WTC11 (cell line): ENCODE measurements at regions not wholly inside any gene's neighbourhood (a gene's known extent, or its start where the extent isn't known, plus 50 kb on each side); places are given as distances from the start of the nearest gene placed in this dataset.

Experiments
- ATAC-seq: fragments of 200-7000 bp; cut with Tn5 transposase; 2 replicates; pipeline ENCODE4 v1.10.0; 2021; ENCODE audit warnings: mild to moderate bottlenecking, moderate library complexity
- CTCF ChIA-PET: fragments of 300-600 bp; sonication (Branson Sonifier 250); formaldehyde crosslinking; loops from one replicate; lab custom pipeline; 2021; ENCODE audit warnings: antibody characterized with exemption; lab: Charles Lee
- POLR2A ChIA-PET: fragments of 350-600 bp; sonication (Branson Sonifier 250); formaldehyde crosslinking; loops from one replicate; lab custom pipeline; 2021; ENCODE audit warnings: antibody characterized with exemption; lab: Charles Lee
- DNase-seq: peaks from one replicate; pipeline ENCODE4 v3.0.0; 2021; ENCODE audit warnings: low spot score
- H3K27ac Mint-ChIP-seq: 2 replicates; pipeline ENCODE4 v1.8.0; 2021; ENCODE audit warnings: mixed read lengths
- H3K27me3 Mint-ChIP-seq: 2 replicates; pipeline ENCODE4 v1.8.0; 2021; ENCODE audit warnings: low read depth, mild to moderate bottlenecking, moderate library complexity, mixed read lengths
- H3K36me3 Mint-ChIP-seq: 2 replicates; pipeline ENCODE4 v1.8.0; 2021; ENCODE audit warnings: mixed read lengths
- H3K4me1 Mint-ChIP-seq: 2 replicates; pipeline ENCODE4 v1.8.0; 2022; ENCODE audit warnings: mixed read lengths
- H3K4me3 Mint-ChIP-seq: 2 replicates; pipeline ENCODE4 v1.8.0; 2021; ENCODE audit warnings: mild to moderate bottlenecking, moderate library complexity, mixed read lengths
- H3K9me3 Mint-ChIP-seq: 2 replicates; pipeline ENCODE4 v1.8.0; 2021; ENCODE audit warnings: mixed read lengths
- ATF6 ChIP-seq: sonication (generic); formaldehyde crosslinking; IDR thresholded peaks from 2 replicates; pipeline ENCODE4 v1.8.1; 2023; ENCODE audit warnings: mild to moderate bottlenecking, missing genetic modification reagents
- E2F1 ChIP-seq: sonication (generic); formaldehyde crosslinking; IDR thresholded peaks from 2 replicates; pipeline ENCODE4 v1.8.0; 2022; ENCODE audit warnings: mild to moderate bottlenecking, missing genetic modification reagents
- E2F5 ChIP-seq: sonication (generic); formaldehyde crosslinking; IDR thresholded peaks from 2 replicates; pipeline ENCODE4 v1.8.1; 2022; ENCODE audit warnings: mild to moderate bottlenecking, moderate library complexity, missing genetic modification reagents
- FOXK1 ChIP-seq: sonication (generic); formaldehyde crosslinking; IDR thresholded peaks from 2 replicates; pipeline ENCODE4 v1.8.0; 2022; ENCODE audit warnings: mild to moderate bottlenecking, moderate library complexity, missing genetic modification reagents
- FOXP4 ChIP-seq: sonication (generic); formaldehyde crosslinking; IDR thresholded peaks from 2 replicates; pipeline ENCODE4 v1.8.0; 2022; ENCODE audit warnings: mild to moderate bottlenecking, missing genetic modification reagents
- GTF2I ChIP-seq: fragments of 250-450 bp; sonication (Bioruptor Pico); conservative IDR thresholded peaks from 2 replicates; pipeline ENCODE4 v1.4.0; 2021; ENCODE audit warnings: mild to moderate bottlenecking
- HMGXB4 ChIP-seq: sonication (generic); formaldehyde crosslinking; IDR thresholded peaks from 2 replicates; pipeline ENCODE4 v1.8.1; 2023; ENCODE audit warnings: mild to moderate bottlenecking, moderate library complexity, missing genetic modification reagents
- KAT7 ChIP-seq: sonication (generic); formaldehyde crosslinking; IDR thresholded peaks from 2 replicates; pipeline ENCODE4 v1.8.1; 2023; ENCODE audit warnings: missing genetic modification reagents, mild to moderate bottlenecking, borderline replicate concordance
- STAT6 ChIP-seq: sonication (generic); formaldehyde crosslinking; conservative IDR thresholded peaks from 2 replicates; pipeline ENCODE4 v1.8.1; 2023; ENCODE audit warnings: mild to moderate bottlenecking, low read depth, missing genetic modification reagents, moderate library complexity
- USF2 ChIP-seq: sonication (generic); formaldehyde crosslinking; IDR thresholded peaks from 2 replicates; pipeline ENCODE4 v1.8.1; 2023; ENCODE audit warnings: mild to moderate bottlenecking, missing genetic modification reagents, moderate library complexity
- ZBTB43 ChIP-seq: sonication (generic); formaldehyde crosslinking; IDR thresholded peaks from 2 replicates; pipeline ENCODE4 v1.8.1; 2023; ENCODE audit warnings: mild to moderate bottlenecking, missing genetic modification reagents
- ZNF232 ChIP-seq: sonication (generic); formaldehyde crosslinking; IDR thresholded peaks from 2 replicates; pipeline ENCODE4 v1.8.0; 2022; ENCODE audit warnings: mild to moderate bottlenecking, missing genetic modification reagents
- ZNF263 ChIP-seq: sonication (generic); formaldehyde crosslinking; IDR thresholded peaks from 2 replicates; pipeline ENCODE4 v1.8.1; 2022; ENCODE audit warnings: low read depth, mild to moderate bottlenecking, moderate library complexity, missing genetic modification reagents
- ZNF512 ChIP-seq: sonication (generic); formaldehyde crosslinking; IDR thresholded peaks from 2 replicates; pipeline ENCODE4 v1.8.1; 2022; ENCODE audit warnings: missing genetic modification reagents, borderline replicate concordance

GRCh38 chr4:62513306-62513705 lies 1313.2 kb downstream of the ADGRL3 start (continued):
- no peak for TF ChIP-seq STAT6 (CRISPR knock-in tag)
- no peak for TF ChIP-seq GTF2I (CRISPR knock-in tag)
- no peak for TF ChIP-seq E2F1 (CRISPR knock-in tag)
- TF ChIP-seq FOXK1 (CRISPR knock-in tag), result no peak
- TF ChIP-seq USF2 (CRISPR knock-in tag), result no peak
- no peak for TF ChIP-seq FOXP4 (CRISPR knock-in tag)
- no peak for TF ChIP-seq ZNF232
- no peak for TF ChIP-seq HMGXB4 (CRISPR knock-in tag)

GRCh38 chr4:62512271-62512670 lies 1312.1 kb downstream of the ADGRL3 start:
- no peak overlapping the region for H3K4me3 Mint-ChIP-seq
- H3K27me3 Mint-ChIP-seq, result no peaks in the 10 kb centered on the region
- CTCF ChIA-PET, result no interaction called here
- peaks cover 18% of the 10 kb centered on the region for H3K4me1 Mint-ChIP-seq
- TF ChIP-seq ZNF512 (CRISPR knock-in tag) (no peak), E2F5 (no peak), ZBTB43 (no peak), ZNF263 (CRISPR knock-in tag) (no peak), FOXP4 (CRISPR knock-in tag) (no peak), KAT7 (CRISPR knock-in tag) (no peak), ATF6 (CRISPR knock-in tag) (no peak)
- H3K9me3 Mint-ChIP-seq, result no peaks in the 10 kb centered on the region
- H3K27ac Mint-ChIP-seq, result no peak overlapping the region
- ATAC-seq (no peak), DNase-seq (no peak)
- POLR2A ChIA-PET, result no interaction called here
- no peaks in the 10 kb centered on the region for H3K36me3 Mint-ChIP-seq
